ENCODE measurements at regions not wholly inside any gene's neighbourhood (a gene's known extent, or its start where the extent isn't known, plus 50 kb on each side); places are given as distances from the start of the nearest gene placed in this dataset.

GRCh38 chr6:164039954-164040375 is 625.4 kb downstream of the QKI start:
- H3K27me3 ChIP-seq = no peaks in the 10 kb centered on the region
- H3K36me3 ChIP-seq = no peaks in the 10 kb centered on the region
- intact Hi-C loops (cut with DNase I) = no loop called here
- H3K4me3 ChIP-seq = peak overlapping the region; percentile 5 to 21 (median 14)
- H3K27ac ChIP-seq (replicated peaks in 1 of 4) = no peak overlapping the region
- H3K9me3 ChIP-seq = no peaks in the 10 kb centered on the region
- WGBS = 71% methylated on average over 13 of the region's 19 CpGs
- H3K4me1 ChIP-seq = no peaks in the 10 kb centered on the region
- no peak for DNase-seq (ENCODE audit: extremely low spot score)
- TF ChIP-seq CTCF (IDR thresholded peaks at IDR 0.05) (no peak), POLR2A (IDR thresholded peaks at IDR 0.05; ENCODE audit: low read depth) (no peak), EP300 (IDR thresholded peaks at IDR 0.05) (no peak), POLR2AphosphoS5 (IDR thresholded peaks at IDR 0.05) (no peak)

- Histone ChIP-seq H3K9me3 (no peaks in the 10 kb centered on the region), H3K36me3 (no peaks in the 10 kb centered on the region), H3K4me1 (no peaks in the 10 kb centered on the region), H3K4me3 (no peak overlapping the region), H3K27me3 (no peaks in the 10 kb centered on the region), H3K27ac (replicated peaks in 1 of 4) (no peak overlapping the region)
- DNase-seq (ENCODE audit: extremely low spot score) = no peak
- intact Hi-C loops (cut with DNase I) = no loop called here
- TF ChIP-seq POLR2AphosphoS5 (IDR thresholded peaks at IDR 0.05) (no peak), CTCF (IDR thresholded peaks at IDR 0.05) (no peak)
- 64% methylated on average over 10 of the region's 10 CpGs for WGBS
These were observed 622.8 kb downstream of the QKI start for GRCh38 chr6:164037171-164037870.

DNA sequence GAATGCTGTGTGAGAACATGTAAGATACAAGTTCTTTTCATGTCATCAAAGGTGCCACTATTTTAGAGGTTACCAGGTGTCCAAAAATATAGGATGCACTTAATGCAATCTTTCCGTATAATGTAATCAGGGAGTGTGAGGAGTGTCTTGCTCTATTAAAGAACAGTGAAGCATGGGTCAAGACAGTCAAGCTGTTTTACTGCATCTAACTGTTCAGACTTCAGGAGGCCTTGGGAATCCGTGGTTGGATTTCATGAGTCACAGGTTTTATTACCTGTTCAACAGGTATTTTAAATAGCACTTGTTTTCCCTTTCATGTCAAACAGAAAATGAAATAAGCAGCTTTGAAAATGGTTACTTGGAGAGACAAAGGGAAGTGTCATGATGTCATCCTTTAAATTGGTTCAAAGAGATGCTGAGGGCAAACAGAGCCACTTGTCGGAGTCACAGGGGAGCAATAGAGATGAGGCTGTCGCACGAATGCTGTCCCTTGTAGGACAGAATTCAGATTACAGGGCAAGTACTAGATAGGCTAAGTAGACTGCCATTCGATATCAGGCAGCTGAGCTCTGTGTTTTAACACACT is 621.5 kb downstream of the QKI start:
- Histone ChIP-seq H3K27me3 (no peaks in the 10 kb centered on the region), H3K36me3 (no peaks in the 10 kb centered on the region), H3K9me3 (no peaks in the 10 kb centered on the region), H3K27ac (replicated peaks in 1 of 4) (no peak overlapping the region), H3K4me3 (no peak overlapping the region), H3K4me1 (no peaks in the 10 kb centered on the region)
- intact Hi-C loops (cut with DNase I) = no loop called here
- no peak for DNase-seq (ENCODE audit: extremely low spot score)
- TF ChIP-seq EP300 (IDR thresholded peaks at IDR 0.05) (no peak), POLR2AphosphoS5 (IDR thresholded peaks at IDR 0.05) (no peak), CTCF (IDR thresholded peaks at IDR 0.05) (no peak), POLR2A (IDR thresholded peaks at IDR 0.05; ENCODE audit: low read depth) (no peak)
- WGBS = 79% methylated on average over 6 of the region's 6 CpGs

DNA sequence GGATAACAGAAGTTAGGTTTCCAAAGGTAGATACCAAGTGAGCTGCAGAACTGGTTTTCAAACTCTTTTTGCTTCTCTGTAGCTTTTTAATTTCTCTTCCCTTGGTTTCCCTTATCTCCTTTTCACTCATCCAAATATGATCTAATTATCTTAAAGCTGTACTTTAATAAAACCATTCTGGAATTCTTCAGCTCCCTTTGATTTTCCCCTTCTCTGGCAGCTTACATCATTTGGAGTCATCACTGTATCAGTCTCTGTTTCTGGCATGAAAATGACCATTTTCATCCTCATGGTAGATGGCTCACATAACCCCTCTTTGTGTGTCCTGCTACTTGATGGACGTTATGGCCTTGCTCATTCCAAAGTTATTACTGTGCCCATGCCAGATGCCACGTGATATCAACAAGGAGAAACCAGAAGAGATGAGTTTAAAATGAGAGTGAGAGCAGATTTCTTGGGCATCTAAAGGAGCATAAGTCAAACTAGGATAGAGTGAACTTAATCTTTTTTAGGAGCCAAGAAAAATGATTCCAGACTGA is 620.2 kb downstream of the QKI start:
- Histone ChIP-seq H3K4me3 (no peak overlapping the region), H3K9me3 (no peaks in the 10 kb centered on the region), H3K27me3 (no peaks in the 10 kb centered on the region), H3K36me3 (no peaks in the 10 kb centered on the region), H3K27ac (replicated peaks in 1 of 4) (no peak overlapping the region), H3K4me1 (no peaks in the 10 kb centered on the region)
- intact Hi-C loops (cut with DNase I) = no loop called here
- WGBS = 24% methylated on average over 2 of the region's 2 CpGs
- TF ChIP-seq POLR2A (IDR thresholded peaks at IDR 0.05; ENCODE audit: low read depth) (no peak), EP300 (IDR thresholded peaks at IDR 0.05) (no peak), POLR2AphosphoS5 (IDR thresholded peaks at IDR 0.05) (no peak), CTCF (IDR thresholded peaks at IDR 0.05) (no peak)
- DNase-seq (ENCODE audit: extremely low spot score) = no peak

All from esophagus muscularis mucosa (tissue), 4 donors.